ENCODE measurements at regions not wholly inside any gene's neighbourhood (a gene's known extent, or its start where the extent isn't known, plus 50 kb on each side); places are given as distances from the start of the nearest gene placed in this dataset.

DNA sequence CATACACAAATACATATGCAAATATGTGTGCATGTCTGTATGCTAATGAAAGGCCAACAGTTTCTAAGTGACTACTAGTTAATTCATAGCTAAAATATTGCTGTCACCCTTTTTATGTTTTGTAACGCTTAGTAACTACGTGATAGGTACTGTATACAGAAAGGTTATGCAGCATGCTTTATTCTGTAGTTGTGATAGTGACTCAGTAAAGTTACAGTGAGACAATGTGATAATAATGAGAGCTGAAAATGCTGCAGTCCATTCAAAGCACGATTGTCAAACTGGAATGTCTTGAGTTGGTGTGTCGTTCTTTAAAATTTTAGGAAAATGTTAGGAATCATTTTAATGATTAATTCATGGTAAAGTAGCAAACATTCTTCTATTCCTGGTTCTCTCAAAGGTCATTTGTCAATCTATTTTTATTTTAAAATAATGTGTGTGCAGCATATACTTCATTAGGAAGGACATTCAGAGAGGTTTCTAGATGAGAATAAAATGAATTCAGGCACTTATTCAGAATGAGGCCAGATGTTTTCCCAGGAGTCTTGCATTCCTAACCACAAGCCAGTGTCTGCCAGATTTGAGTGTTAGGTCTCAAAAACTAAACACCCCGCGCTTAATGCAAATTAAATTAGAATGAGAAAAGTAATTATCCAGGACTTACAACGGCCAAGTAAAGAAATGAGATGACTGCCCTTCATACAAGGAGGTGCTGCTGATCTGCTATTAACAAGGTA lies 408.8 kb upstream of the FZD8 start:
- no peak overlapping the region for H3K4me3 ChIP-seq (ENCODE audit: low read depth, low read length)
- TF ChIP-seq, protein P1, sequence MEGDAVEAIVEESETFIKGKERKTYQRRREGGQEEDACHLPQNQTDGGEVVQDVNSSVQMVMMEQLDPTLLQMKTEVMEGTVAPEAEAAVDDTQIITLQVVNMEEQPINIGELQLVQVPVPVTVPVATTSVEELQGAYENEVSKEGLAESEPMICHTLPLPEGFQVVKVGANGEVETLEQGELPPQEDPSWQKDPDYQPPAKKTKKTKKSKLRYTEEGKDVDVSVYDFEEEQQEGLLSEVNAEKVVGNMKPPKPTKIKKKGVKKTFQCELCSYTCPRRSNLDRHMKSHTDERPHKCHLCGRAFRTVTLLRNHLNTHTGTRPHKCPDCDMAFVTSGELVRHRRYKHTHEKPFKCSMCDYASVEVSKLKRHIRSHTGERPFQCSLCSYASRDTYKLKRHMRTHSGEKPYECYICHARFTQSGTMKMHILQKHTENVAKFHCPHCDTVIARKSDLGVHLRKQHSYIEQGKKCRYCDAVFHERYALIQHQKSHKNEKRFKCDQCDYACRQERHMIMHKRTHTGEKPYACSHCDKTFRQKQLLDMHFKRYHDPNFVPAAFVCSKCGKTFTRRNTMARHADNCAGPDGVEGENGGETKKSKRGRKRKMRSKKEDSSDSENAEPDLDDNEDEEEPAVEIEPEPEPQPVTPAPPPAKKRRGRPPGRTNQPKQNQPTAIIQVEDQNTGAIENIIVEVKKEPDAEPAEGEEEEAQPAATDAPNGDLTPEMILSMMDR (conservative IDR thresholded peaks at IDR 0.05; ENCODE audit: low read depth, low read length), result no peak
- DNase-seq (ENCODE audit: low read depth), result no peak

DNA sequence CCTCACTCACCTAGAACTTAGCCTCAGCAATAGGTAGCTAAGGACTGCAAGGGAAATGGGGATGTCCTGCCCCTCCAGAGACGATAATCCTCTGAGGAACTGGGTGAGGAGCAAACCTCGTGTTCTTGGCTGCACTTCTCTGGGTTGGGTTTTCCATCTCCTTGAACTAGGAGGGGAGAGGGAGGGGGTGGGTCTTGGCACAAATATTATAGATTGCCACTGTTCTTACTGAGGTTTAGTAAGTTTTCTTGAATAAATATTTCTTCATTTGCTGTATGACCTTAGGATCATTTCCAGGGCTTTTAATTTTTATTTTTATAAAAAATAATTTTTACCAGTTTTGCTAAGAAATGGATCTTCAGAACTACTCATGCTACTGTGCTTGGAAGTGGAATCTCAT lies 406.7 kb upstream of the FZD8 start:
- no peak overlapping the region for H3K4me3 ChIP-seq (ENCODE audit: low read depth, low read length)
- DNase-seq (ENCODE audit: low read depth), result no peak
- TF ChIP-seq, protein P1 (conservative IDR thresholded peaks at IDR 0.05; ENCODE audit: low read depth, low read length), result no peak

DNA sequence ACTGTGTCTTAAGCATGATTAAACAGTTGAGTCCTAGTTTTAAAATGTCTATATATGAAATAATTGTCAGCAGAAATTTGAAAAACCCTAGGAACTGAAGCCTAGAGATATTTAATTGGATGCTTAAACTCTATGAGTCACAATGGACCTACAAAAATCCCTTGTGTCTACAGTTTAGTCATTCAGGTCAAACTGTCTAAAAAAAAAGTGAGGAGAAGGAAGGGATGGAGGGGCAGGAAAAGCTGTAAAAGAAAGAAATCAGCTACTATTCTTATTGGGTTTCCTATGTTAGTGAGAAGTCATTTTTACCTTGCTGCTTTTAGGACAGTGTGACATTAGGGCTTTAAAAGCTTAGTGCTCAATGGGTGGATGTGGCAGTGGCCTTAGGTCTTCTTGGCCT lies 406.1 kb upstream of the FZD8 start:
- no peak for DNase-seq (ENCODE audit: low read depth)
- TF ChIP-seq, protein P1 (conservative IDR thresholded peaks at IDR 0.05; ENCODE audit: low read depth, low read length), result no peak
- H3K4me3 ChIP-seq (ENCODE audit: low read depth, low read length), result no peak overlapping the region

DNA sequence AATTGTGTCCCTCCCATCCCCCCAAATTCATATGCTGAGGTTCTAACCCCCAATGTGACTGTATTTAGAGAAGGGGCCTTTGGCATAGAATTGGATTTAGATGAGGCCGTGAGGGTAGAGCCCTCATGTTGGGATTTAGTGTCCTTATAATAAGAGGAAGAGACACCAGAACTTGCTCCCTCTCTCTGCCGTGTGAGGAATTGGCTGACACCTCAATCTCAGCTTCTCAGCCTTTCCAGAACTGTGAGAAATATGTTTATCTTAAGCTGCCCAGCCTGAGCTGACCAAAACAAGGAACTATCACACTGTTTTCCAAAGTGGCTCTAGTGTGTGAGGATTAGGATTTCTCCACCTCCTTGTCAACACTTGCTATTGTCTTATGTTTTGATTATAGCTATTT lies 400.0 kb upstream of the FZD8 start:
- TF ChIP-seq, protein P1 (conservative IDR thresholded peaks at IDR 0.05; ENCODE audit: low read depth, low read length), result peak; percentile 2
- no peak overlapping the region for H3K4me3 ChIP-seq (ENCODE audit: low read depth, low read length)
- no peak for DNase-seq (ENCODE audit: low read depth)

DNA sequence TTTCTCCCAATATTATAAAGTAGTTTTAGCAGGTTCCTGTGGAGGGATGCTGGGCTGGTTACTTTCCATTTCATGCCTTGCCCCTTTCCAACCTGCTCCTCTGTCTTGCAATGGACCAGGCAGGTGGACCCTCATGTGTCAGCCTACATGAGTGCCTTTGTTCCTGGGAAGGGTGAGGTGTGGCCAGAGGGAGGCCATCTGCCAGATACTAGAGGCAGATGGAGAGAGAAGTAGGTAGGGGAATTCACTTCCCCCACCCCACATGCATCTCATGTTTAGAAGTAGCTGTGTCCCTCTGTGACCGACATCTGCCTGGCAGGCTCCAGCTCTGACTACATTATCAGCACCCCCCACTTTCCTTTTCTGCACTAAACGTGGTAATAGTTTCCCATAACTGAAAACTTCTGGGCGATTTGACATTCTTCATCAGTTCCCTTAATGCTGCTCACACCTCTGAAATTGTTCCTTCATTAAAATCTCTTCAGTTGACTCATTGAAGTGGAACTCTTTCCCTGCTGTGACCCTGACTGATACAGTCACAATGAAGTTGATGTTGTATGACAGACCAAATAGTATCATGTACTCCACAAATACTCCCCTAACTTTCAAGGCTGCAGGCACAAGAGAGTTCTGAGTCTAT lies 396.3 kb upstream of the FZD8 start:
- DNase-seq (ENCODE audit: low read depth), result no peak
- TF ChIP-seq, protein P1 (conservative IDR thresholded peaks at IDR 0.05; ENCODE audit: low read depth, low read length), result no peak
- H3K4me3 ChIP-seq (ENCODE audit: low read depth, low read length), result no peak overlapping the region

DNA sequence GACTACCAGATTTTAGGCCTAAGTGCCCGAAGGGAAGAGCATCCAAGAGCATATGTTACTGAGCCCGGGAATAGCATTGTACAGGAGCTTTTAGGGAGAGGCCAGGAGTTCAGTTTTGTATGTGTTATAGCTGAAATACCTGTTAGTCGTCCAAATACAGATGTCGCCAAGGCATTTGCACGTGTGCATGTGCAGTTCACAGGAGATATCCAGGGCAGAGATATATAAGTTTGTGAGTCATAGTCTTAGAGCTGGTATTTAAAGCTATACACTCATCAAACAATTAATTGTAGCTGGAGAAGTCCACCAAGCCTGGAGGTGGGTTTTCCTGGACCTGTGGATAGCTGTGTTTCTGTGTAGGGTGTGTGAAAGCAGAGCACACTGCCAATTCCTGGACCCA lies 394.0 kb upstream of the FZD8 start:
- TF ChIP-seq, protein P1 (conservative IDR thresholded peaks at IDR 0.05; ENCODE audit: low read depth, low read length), result no peak
- DNase-seq (ENCODE audit: low read depth), result no peak

DNA sequence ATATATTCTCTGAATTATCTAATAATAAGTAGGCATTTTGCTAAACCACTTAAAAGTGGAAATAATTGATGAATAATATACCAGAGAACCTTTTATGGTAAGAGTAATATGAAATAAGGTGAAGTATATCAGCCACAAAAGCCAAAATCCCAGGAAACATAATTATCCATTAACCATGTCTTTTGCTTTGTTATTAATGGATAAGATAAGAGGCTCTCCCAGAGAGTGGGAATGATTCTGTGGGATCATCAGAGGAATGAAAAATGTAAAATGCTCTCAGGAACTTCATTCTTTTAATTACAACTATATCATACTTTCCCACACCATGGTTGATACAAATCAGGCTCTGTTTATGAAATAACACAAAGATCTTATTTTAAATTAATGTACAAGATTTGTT lies 391.7 kb upstream of the FZD8 start:
- no peak overlapping the region for H3K4me3 ChIP-seq (ENCODE audit: low read depth, low read length)
- TF ChIP-seq, protein P1 (conservative IDR thresholded peaks at IDR 0.05; ENCODE audit: low read depth, low read length), result no peak

More for the DNA sequence above, 394.0 kb upstream of the FZD8 start:
- H3K4me3 ChIP-seq (ENCODE audit: low read depth, low read length), result no peak overlapping the region

More for the DNA sequence above, 391.7 kb upstream of the FZD8 start:
- no peak for DNase-seq (ENCODE audit: low read depth)
